GM21447 (cell line): ENCODE measurements at regions not wholly inside any gene's neighbourhood (a gene's known extent, or its start where the extent isn't known, plus 50 kb on each side); places are given as distances from the start of the nearest gene placed in this dataset.

Source experiments
- ATAC-seq: cut with Tn5 transposase; IDR thresholded peaks from one replicate; pipeline ENCODE4 v1.9.1; 2021; ENCODE audit not compliant: unreplicated experiment

GRCh38 chr5:88666761-88667495, 216.1 kb downstream of the MEF2C start:
- ATAC-seq, result peak; percentile 72

- no peak for ATAC-seq
Measured at GRCh38 chr5:88665750-88666215, 217.2 kb downstream of the MEF2C start.

GRCh38 chr5:88664645-88665044, 218.3 kb downstream of the MEF2C start:
- ATAC-seq, result no peak

- no peak for ATAC-seq
Measured at GRCh38 chr5:88663793-88664216, 219.2 kb downstream of the MEF2C start.

GRCh38 chr5:88662846-88663245, 220.1 kb downstream of the MEF2C start:
- ATAC-seq, result no peak

GRCh38 chr5:88661806-88662207, 221.2 kb downstream of the MEF2C start:
- no peak for ATAC-seq

GRCh38 chr5:88660947-88661805, 221.8 kb downstream of the MEF2C start:
- ATAC-seq, result peak; percentile 69

- ATAC-seq, result peak; percentile 30
Measured at GRCh38 chr5:88660264-88660946, 222.6 kb downstream of the MEF2C start.

GRCh38 chr5:88659529-88660263, 223.3 kb downstream of the MEF2C start:
- ATAC-seq, result peak; percentile 64

GRCh38 chr5:88658886-88659285, 224.1 kb downstream of the MEF2C start:
- ATAC-seq, result no peak

- ATAC-seq, result no peak
Measured at GRCh38 chr5:88657906-88658775, 224.8 kb downstream of the MEF2C start.

- ATAC-seq, result no peak
Measured at GRCh38 chr5:88657136-88657535, 225.8 kb downstream of the MEF2C start.

- no peak for ATAC-seq
Measured at GRCh38 chr5:88656221-88656950, 226.6 kb downstream of the MEF2C start.

- no peak for ATAC-seq
Measured at GRCh38 chr5:88653471-88653870, 229.5 kb downstream of the MEF2C start.

GRCh38 chr5:88647901-88648300, 235.1 kb downstream of the MEF2C start:
- no peak for ATAC-seq

- no peak for ATAC-seq
Measured at GRCh38 chr5:88646866-88647265, 236.1 kb downstream of the MEF2C start.

- no peak for ATAC-seq
Measured at GRCh38 chr5:88644676-88645075, 238.3 kb downstream of the MEF2C start.

GRCh38 chr5:88643315-88643714, 239.7 kb downstream of the MEF2C start:
- ATAC-seq, result no peak

- ATAC-seq, result no peak
Measured at GRCh38 chr5:88634014-88634413, 249.0 kb downstream of the MEF2C start.
